NCI-H345 treated with DMSO at 0.1 percent for 48 hours (cell line): ENCODE measurements at regions not wholly inside any gene's neighbourhood (a gene's known extent, or its start where the extent isn't known, plus 50 kb on each side); places are given as distances from the start of the nearest gene placed in this dataset.

ENCODE experiments used
- DNase-seq: peaks from one replicate; lab custom pipeline; 2025; ENCODE audit not compliant: unreplicated experiment; lab: John Stamatoyannopoulos, UW

DNA sequence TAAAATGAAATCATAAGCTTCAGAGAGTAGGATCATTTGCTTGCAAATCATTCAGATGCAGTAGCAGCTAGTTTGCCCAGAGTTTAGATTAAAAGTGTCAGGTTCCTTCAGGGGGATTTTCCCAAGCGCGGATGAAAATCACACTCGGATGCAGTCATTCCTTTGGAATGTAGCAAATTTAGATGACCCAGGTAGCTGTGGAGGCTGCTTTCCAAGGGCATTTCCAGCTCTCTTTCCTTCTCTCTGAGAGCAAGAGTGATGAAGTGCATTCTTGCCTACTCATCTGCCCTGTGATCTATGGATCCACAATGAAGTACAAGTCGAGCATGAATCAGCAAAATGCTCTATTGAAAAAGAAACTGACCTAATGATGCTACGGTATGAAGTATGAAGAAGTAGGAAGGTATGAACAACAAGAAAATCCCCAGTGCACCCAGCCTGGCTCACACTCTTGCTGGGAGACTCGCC is 200.2 kb downstream of the PLK2 start:
- DNase-seq: no peak

GRCh38 chr5:58258984-58259684 is 200.8 kb downstream of the PLK2 start:
- DNase-seq: no peak

DNA sequence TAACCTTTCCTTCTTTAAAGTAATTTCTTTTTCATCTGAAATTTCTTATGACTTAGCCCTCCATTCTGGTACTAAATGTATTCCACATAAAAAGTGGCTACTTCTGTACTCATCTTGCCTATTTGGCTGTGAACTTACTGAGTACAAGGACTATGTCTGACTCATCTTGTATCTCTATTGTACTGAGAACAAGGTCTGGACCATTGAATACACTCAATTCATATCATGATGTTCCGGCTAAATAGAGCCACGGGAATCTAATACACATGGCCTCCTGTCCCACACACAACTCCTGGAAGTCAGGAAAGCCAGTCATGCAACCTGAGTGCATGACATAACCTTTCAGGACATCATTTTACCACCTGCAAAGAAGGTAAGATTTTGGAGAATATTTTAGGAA is 203.9 kb downstream of the PLK2 start:
- DNase-seq: no peak

DNA sequence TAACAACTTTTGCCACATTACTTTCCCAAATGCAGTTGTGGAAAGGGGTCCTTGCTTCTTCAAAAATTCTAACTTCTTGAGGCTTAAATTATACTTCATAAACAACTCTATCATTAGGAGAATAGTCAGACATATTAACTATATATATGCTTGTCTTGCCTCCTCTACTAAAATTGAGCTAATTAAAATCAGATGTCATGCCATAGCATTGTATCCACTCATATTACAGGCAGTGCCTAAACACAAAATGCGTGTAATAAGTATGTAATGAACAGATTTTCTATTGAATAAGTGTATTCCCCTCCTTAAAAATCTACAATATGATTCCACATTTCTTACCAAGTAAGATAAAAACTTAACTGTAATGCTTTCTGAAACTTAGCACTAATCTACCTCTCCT is 204.5 kb downstream of the PLK2 start:
- DNase-seq: no peak

- no peak for DNase-seq
Measured at GRCh38 chr5:58248221-58248620, 211.7 kb downstream of the PLK2 start.

GRCh38 chr5:58246461-58246944 is 213.4 kb downstream of the PLK2 start:
- no peak for DNase-seq

DNA sequence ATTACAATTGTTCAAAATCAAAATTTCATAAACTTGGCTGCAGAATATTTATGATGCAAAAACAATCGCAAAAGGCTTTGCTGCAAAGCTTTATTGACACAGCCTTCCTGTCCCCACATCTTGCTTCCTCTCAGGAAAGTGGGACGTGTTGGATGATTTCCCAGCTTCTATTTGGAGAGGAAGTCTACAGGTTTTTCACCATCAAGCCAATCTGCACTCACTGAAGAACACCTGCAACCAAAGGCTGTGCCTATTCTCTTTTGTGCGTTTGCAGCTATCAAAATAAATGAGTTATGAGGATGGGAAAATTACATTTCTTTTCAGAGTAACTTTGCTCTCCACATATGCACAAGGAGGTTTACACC is 214.4 kb downstream of the PLK2 start:
- DNase-seq: no peak

DNA sequence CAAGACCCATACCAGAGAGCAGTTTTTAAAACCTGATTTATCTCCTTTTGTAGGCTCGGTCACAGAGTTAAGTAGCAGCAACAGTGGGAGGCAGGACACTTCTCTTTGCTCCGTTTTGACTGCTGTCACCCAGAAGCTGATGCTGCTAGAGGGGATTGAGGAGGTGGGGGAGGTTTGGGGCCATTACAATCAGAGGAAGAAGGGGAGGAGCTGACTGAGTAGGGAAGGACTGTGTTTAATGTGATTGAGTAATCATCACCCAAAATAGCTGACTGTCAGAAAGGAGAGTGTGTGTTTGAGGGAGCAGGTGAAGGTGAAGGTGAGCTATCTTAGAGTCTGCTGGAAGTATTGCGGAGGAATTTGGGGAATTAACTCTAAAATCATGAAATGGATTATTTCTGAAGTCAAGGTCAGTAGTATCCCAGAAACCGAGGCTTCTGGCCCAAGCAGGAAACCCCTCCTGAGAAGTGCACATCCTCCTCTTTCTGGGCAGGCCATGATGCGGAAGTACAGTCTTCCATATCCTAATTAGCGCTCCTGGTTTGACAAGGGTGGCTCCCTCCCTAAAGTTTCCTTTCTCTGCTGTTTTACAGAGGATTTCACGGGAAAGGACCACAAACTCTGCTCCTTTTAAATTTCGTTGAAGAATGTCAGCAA is 214.9 kb downstream of the PLK2 start:
- no peak for DNase-seq

DNA sequence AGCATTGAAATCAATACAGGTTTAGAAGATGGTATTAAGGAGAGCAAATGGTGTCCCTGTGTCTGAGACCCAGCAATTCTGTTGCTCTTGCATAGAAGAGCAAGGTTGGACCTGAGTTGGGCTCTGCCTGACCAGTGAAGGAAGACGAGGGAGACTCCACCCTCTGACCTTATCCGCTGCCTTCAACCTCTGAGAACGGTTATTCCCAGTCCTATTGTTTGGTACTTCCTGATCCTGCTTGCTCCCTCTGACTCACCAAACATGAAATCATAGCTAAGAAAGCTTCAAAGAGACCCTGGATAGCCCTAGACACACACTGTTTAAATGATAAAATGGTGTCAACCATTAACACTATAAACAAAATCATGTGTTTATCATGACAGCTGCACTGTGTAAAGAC is 218.5 kb downstream of the PLK2 start:
- DNase-seq: no peak

- no peak for DNase-seq
Measured at GRCh38 chr5:58240322-58240721, 219.6 kb downstream of the PLK2 start.

GRCh38 chr5:58239731-58240130 is 220.2 kb downstream of the PLK2 start:
- no peak for DNase-seq

GRCh38 chr5:58239045-58239444 is 220.8 kb downstream of the PLK2 start:
- DNase-seq: no peak

GRCh38 chr5:58236498-58236897 is 223.4 kb downstream of the PLK2 start:
- DNase-seq: no peak

DNA sequence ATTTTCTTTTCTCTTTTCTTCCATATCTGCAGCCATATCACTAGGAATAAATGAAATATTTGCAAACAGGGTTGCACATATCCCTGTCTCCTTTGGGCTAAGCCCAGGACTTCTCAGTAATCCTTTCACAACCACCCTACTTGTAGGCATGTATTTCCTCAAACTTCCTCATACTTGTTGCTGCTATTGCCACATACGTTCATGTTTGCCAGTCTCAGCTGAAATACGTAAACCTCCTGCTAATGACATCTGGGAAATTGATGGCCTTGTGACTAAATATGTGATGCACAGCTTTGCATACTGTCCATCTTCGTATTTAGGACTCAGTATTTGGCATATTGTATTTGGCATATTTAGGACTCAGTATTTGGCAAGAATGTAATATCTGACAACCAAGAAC is 224.6 kb downstream of the PLK2 start:
- no peak for DNase-seq

DNA sequence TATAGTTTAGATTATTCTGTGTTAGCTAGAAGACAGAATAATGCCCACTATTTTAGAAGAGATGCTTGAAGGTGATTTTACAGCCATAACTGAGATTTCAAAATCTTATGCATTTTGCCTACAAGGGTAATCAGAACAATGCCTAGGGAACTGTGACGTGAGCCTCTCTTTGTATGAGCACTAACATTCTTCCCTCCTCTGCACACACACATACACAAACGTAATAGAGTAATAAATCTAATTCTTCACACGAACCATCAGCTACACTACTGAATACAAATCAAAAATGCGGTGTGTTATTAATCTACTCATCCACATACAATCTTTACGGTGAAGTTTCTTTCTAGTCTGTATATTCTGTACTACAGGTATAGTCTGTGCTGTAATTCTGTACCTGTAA is 227.8 kb downstream of the PLK2 start:
- DNase-seq: no peak

GRCh38 chr5:58231041-58231440 is 228.8 kb downstream of the PLK2 start:
- DNase-seq: no peak

DNA sequence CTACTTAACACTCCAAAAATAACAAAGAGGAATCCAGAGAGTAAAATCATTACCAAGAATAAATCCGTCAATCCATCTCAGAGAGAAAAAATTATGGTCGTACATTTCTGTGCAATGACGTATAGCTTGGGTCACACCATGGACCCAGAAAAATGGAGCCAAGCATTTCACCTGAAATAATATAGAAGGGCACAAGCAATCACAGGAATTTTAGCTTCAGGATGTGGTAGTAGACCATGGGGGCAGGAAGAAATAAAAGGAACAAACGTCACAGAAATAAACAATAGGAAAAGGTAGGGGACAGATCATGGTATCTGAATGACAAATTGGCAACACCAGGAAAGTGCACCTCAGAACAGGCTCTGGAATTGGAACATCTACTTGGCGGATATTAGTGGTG is 231.0 kb downstream of the PLK2 start:
- no peak for DNase-seq

DNA sequence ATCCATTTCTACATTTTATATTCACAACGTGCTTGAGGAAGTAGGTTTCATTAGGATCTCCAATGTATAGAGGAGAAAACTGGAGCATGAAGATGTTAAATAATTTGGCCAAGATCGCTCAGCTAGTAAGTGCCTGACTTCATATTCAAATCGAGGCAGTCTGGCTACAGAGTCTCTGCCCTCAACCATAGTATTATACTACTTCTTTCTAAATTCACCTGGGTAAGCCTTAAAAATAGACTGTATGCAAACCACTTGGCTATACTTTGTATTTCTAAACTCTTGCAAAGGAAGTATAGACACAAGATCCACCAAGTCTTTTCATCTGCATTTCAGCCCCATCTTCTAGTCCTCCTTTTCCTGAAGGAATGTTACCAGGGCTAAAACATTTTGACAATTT is 232.0 kb downstream of the PLK2 start:
- no peak for DNase-seq

DNA sequence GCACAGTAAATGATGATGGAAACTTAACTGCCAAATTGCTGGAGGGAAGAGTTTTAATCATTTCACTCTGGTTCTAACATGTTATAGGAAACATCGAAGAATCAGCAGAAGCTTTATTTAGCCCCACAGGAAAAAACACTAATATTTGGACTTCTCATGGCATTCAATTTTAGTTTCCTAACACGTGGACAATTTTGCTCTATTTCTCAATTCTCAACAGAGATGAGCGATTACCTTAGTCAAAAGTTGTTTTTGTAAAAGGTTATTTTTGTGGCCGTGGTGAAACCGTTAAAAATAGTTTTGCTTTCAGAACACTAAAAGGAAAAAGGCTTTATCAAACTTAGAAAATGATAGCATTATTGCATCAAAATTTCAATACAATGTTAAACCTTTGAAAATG is 235.2 kb downstream of the PLK2 start:
- no peak for DNase-seq

GRCh38 chr5:58224221-58224620 is 235.7 kb downstream of the PLK2 start:
- no peak for DNase-seq

- DNase-seq: no peak
Measured at GRCh38 chr5:58215364-58215763, 244.5 kb downstream of the PLK2 start.

DNA sequence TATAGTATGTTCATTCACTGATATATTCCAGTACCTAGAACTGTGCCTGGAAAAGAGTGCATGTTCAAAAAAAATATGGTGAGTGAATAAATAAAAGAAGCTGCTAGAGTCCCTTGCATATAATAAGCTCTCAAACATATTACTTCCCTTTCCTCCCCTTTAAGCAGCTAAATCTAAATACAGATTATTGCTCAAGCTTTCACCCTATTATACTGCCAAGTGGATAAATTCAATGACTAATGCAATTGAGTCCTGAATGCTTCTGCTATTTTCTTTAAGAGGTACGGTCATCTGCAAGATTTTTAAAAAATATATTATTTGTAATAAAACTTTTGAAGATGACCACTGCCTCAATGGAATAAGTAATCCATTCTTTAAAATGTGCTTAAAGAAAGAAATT is 248.4 kb downstream of the PLK2 start:
- no peak for DNase-seq

DNA sequence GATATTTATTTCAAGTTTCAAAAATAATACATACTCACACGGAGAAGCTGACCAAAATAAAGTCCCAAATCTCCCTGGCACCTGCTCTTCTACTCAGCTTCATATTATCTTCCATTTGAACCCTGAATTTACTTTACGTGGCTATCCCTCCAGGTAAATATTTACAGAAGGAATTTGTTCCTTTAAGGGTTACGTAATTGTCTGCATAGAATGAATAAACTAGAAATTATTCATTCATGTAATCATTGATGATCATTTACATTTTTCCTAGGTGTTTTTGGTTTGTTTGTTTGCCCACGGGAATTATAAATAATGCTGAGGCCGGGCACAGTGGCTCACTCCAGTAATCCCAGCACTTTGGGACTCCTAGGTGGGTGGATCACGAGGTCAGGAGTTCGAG is 251.2 kb downstream of the PLK2 start:
- DNase-seq: no peak
